Neural progenitor cell (in vitro differentiated cells): ENCODE measurements at regions not wholly inside any gene's neighbourhood (a gene's known extent, or its start where the extent isn't known, plus 50 kb on each side); places are given as distances from the start of the nearest gene placed in this dataset.

ENCODE experiments used
- CTCF ChIP-seq: fragments of 200-600 bp; sonication (generic); IDR thresholded peaks from 2 replicates; pipeline ENCODE4 v1.5.1; 2017; ENCODE audit warnings: antibody characterized with exemption, mild to moderate bottlenecking
- EZH2 ChIP-seq: fragments of 200-600 bp; sonication (generic); IDR thresholded peaks from 2 replicates; pipeline ENCODE4 v1.6.1; 2017; ENCODE audit warnings: antibody characterized with exemption, mild to moderate bottlenecking, moderate library complexity
- EZH2phosphoT487 ChIP-seq: fragments of 200-600 bp; sonication (generic); IDR thresholded peaks from 2 replicates; pipeline ENCODE4 v1.6.1; 2017; ENCODE audit warnings: antibody characterized with exemption

- TF ChIP-seq CTCF (no peak), EZH2 (no peak), EZH2phosphoT487 (no peak)
Observed at GRCh38 chr16:9345046-9345445, 253.6 kb downstream of the HAPSTR1 start.
